Right atrium auricular region (tissue), 2 donors: ENCODE measurements at regions not wholly inside any gene's neighbourhood (a gene's known extent, or its start where the extent isn't known, plus 50 kb on each side); places are given as distances from the start of the nearest gene placed in this dataset.

Source experiments
- DNase-seq: peaks from one replicate; pipeline ENCODE4 v3.0.0-alpha.2; 2019; ENCODE audit warnings: low spot score
- H3K27ac ChIP-seq, 2 donors: fragments of 200-600 bp; sonication (generic); 1 replicate in 1 of 2; 2 replicates in 1 of 2; pipeline ENCODE4 v1.5.1; 2016 to 2019
- H3K27me3 ChIP-seq, 2 donors: fragments of 200-600 bp; sonication (generic); one replicate each; pipeline versions ENCODE4 v1.5.1 to v1.6.0; 2017 to 2019
- H3K36me3 ChIP-seq: fragments of 200-600 bp; sonication (generic); one replicate; pipeline ENCODE4 v1.5.1; 2016
- H3K4me1 ChIP-seq, 2 donors: fragments of 200-600 bp; sonication (generic); one replicate each; pipeline versions ENCODE4 v1.5.1 to v1.6.0; 2017 to 2019
- H3K4me3 ChIP-seq, 2 donors: fragments of 200-600 bp; sonication (generic); 1 replicate in 1 of 2; 2 replicates in 1 of 2; pipeline ENCODE4 v1.5.1; 2017 to 2019; ENCODE audit warnings: mild to moderate bottlenecking in 1 of 2, moderate library complexity in 1 of 2
- H3K9me3 ChIP-seq, 2 donors: fragments of 200-600 bp; sonication (generic); one replicate each; pipeline ENCODE4 v1.5.1; 2019
- TF ChIP-seq, protein P1 (sequence below), 2 donors: fragments of 200-600 bp; sonication (generic); IDR thresholded peaks; one replicate each; pipeline ENCODE4 v1.5.1; 2019; ENCODE audit warnings: antibody characterized with exemption in 2 of 2

- H3K27ac ChIP-seq, result no peak overlapping the region
- H3K27me3 ChIP-seq, result no peaks in the 10 kb centered on the region
- TF ChIP-seq, protein P1, sequence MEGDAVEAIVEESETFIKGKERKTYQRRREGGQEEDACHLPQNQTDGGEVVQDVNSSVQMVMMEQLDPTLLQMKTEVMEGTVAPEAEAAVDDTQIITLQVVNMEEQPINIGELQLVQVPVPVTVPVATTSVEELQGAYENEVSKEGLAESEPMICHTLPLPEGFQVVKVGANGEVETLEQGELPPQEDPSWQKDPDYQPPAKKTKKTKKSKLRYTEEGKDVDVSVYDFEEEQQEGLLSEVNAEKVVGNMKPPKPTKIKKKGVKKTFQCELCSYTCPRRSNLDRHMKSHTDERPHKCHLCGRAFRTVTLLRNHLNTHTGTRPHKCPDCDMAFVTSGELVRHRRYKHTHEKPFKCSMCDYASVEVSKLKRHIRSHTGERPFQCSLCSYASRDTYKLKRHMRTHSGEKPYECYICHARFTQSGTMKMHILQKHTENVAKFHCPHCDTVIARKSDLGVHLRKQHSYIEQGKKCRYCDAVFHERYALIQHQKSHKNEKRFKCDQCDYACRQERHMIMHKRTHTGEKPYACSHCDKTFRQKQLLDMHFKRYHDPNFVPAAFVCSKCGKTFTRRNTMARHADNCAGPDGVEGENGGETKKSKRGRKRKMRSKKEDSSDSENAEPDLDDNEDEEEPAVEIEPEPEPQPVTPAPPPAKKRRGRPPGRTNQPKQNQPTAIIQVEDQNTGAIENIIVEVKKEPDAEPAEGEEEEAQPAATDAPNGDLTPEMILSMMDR (IDR thresholded peaks at IDR 0.05), result no peak
- no peaks in the 10 kb centered on the region for H3K9me3 ChIP-seq
- DNase-seq, result no peak
- H3K36me3 ChIP-seq, result no peaks in the 10 kb centered on the region
- peaks cover 0 to 7% of the 10 kb centered on the region in 2 donors for H3K4me1 ChIP-seq
- H3K4me3 ChIP-seq, result no peak overlapping the region
Observed at GRCh38 chr13:33340631-33341030, 55.1 kb upstream of the STARD13 start.

GRCh38 chr13:33341861-33342452, 56.4 kb upstream of the STARD13 start:
- TF ChIP-seq, protein P1 (IDR thresholded peaks at IDR 0.05), result no peak
- no peak for DNase-seq
- Histone ChIP-seq H3K4me3 (no peak overlapping the region), H3K4me1 (peaks cover 0 to 7% of the 10 kb centered on the region in 2 donors), H3K27ac (no peak overlapping the region), H3K36me3 (no peaks in the 10 kb centered on the region), H3K9me3 (no peaks in the 10 kb centered on the region), H3K27me3 (no peaks in the 10 kb centered on the region)

DNA sequence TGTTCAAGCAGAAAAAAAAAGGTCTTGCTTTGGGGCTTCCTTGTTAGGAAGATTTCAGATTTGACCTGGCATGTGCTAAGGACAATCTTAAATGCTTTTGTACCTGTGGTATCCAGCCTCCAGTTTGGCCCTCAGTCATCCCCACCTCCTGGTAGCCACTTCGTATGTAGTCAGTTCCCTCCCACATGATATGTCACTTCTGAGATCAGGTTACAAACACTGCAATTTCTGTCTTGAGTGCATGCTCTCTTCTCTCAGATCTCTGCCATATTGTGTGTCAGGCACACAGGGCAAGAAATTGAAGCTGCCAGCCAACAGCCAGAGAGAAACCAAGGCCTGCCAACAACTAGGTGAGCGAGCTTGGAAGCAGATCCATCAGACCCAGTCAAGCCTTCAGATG, 60.3 kb upstream of the STARD13 start:
- H3K27ac ChIP-seq, result no peak overlapping the region
- peaks cover 0 to 24% of the 10 kb centered on the region in 2 donors for H3K4me1 ChIP-seq
- H3K4me3 ChIP-seq, result no peak overlapping the region
- no peaks in the 10 kb centered on the region for H3K27me3 ChIP-seq
- H3K36me3 ChIP-seq, result no peaks in the 10 kb centered on the region
- TF ChIP-seq, protein P1 (IDR thresholded peaks at IDR 0.05), result no peak
- H3K9me3 ChIP-seq, result no peaks in the 10 kb centered on the region
- DNase-seq, result no peak

DNA sequence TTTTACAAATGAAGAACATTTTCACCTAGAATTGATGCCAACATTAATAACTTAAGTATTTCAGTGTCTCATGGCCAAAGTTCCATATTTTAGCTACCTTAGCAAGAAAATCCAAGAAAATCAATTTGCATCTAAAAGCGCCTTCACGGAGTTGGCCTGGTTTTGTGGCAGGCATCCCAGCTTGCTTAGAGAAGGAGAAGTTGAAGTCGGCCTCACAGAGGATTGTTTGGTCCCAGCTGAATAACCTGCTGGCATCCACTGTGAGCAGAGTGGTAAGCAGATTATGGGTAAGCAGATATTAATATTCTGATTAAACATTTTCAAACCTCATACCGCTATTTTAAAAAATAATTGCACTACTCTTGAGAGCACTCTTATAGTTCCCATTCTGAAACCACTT, 62.3 kb upstream of the STARD13 start:
- peaks cover 0 to 21% of the 10 kb centered on the region in 2 donors for H3K4me1 ChIP-seq
- peak overlapping the region; percentile 30 to 91 for H3K27ac ChIP-seq
- H3K4me3 ChIP-seq, result no peak overlapping the region
- no peak for DNase-seq
- H3K36me3 ChIP-seq, result no peaks in the 10 kb centered on the region
- no peaks in the 10 kb centered on the region for H3K27me3 ChIP-seq
- TF ChIP-seq, protein P1 (IDR thresholded peaks at IDR 0.05), result no peak
- H3K9me3 ChIP-seq, result no peaks in the 10 kb centered on the region

DNA sequence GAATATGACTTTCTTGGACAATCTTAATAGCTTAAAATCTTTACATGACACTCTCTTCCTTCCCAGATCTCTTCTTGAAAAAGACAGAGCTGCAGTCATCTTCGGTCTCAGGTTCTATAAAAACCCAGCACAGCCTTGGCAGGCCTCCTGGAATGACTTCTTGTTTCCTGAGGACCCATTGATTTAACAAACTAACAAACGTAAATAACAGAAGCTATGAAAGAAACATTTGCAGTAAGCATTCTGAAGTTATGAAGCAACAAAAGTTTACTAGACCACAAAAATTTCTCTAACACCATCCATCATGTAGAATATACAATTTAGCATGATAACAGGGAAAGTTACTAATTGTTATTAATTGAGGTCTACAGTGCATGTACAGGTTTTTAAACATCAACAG, 62.8 kb upstream of the STARD13 start:
- Histone ChIP-seq H3K4me3 (no peak overlapping the region), H3K27me3 (no peaks in the 10 kb centered on the region), H3K4me1 (peaks cover 0 to 25% of the 10 kb centered on the region in 2 donors), H3K27ac (peak overlapping the region; percentile 30 to 91), H3K9me3 (no peaks in the 10 kb centered on the region), H3K36me3 (no peaks in the 10 kb centered on the region)
- DNase-seq, result no peak
- TF ChIP-seq, protein P1 (IDR thresholded peaks at IDR 0.05), result no peak
